ENCODE measurements at regions not wholly inside any gene's neighbourhood (a gene's known extent, or its start where the extent isn't known, plus 50 kb on each side); places are given as distances from the start of the nearest gene placed in this dataset.

DNA sequence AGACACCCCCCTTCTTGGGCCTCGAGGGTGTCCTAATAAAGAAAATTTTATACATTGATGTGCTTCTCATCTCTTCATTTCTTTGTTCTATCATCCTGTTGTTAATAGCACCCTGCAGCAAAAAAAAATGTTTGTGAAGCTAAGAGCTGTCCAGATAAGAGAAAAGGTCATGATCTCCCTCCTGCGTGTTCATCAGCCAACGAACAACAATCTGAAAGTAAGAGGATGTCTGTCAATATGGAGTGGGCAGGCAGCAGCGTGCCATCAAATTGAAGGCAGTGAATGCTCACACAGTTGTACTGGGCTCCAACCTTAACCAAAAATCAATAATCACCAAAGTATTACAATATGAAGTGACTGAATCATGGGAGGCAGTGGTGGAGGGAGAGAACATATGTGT lies 418.6 kb upstream of the ONECUT1 start:
- Histone ChIP-seq H3K4me3 (no peak overlapping the region), H3K36me3 (no peaks in the 10 kb centered on the region), H3K27me3 (no peaks in the 10 kb centered on the region), H3K27ac (no peak overlapping the region), H3K9me3 (no peaks in the 10 kb centered on the region), H3K4me1 (no peaks in the 10 kb centered on the region)
- no peak for TF ChIP-seq POLR2A (IDR thresholded peaks at IDR 0.05)
- TF ChIP-seq POLR2AphosphoS5 (IDR thresholded peaks at IDR 0.05; ENCODE audit: insufficient read depth in 1 of 2, low read depth in 1 of 2): no peak
- TF ChIP-seq, protein P1, sequence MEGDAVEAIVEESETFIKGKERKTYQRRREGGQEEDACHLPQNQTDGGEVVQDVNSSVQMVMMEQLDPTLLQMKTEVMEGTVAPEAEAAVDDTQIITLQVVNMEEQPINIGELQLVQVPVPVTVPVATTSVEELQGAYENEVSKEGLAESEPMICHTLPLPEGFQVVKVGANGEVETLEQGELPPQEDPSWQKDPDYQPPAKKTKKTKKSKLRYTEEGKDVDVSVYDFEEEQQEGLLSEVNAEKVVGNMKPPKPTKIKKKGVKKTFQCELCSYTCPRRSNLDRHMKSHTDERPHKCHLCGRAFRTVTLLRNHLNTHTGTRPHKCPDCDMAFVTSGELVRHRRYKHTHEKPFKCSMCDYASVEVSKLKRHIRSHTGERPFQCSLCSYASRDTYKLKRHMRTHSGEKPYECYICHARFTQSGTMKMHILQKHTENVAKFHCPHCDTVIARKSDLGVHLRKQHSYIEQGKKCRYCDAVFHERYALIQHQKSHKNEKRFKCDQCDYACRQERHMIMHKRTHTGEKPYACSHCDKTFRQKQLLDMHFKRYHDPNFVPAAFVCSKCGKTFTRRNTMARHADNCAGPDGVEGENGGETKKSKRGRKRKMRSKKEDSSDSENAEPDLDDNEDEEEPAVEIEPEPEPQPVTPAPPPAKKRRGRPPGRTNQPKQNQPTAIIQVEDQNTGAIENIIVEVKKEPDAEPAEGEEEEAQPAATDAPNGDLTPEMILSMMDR (IDR thresholded peaks at IDR 0.05): no peak
- intact Hi-C loops (cut with DNase I): no loop called here
- no peak for DNase-seq (ENCODE audit: extremely low spot score in 2 of 2)

DNA sequence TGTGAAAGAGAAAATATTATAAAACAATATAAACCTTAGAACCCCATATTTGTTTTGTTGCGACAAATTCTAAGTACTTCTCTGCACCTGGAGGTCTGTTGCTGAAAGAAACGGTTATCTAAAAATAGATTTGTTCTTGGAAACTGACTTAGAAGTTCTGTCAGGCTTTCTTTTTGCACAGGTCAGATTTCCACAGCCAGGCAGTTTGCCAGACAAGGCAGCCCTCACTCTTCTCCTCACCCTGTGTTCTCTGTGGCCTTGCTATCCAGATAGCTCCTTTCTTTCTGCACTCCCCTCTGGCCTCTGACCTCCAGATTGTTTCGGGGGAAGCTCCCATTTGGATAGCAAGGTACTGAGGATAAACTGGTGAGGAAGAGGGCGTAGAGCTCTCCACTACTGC lies 413.3 kb upstream of the ONECUT1 start:
- intact Hi-C loops (cut with DNase I): no loop called here

DNA sequence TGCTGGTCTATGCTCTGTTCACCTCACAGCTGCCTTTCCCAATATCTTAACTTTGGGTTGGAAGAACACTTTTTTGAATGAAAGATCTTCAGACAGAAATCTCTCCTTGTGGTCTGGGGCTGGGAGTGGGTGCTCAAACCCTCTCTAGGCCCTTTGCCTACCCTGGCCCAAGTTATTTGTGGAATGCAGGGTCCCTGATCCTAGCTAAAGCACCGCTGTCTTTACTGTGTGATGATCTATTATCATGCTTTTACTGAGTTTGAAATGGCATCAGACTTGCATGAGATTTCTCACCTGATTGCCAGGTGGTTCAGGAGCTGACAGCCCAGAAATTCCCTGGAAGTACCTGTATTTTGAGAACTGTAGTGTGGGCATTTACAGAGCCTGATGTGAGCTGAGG lies 412.7 kb upstream of the ONECUT1 start:
- Histone ChIP-seq H3K36me3 (no peaks in the 10 kb centered on the region), H3K27me3 (no peaks in the 10 kb centered on the region), H3K4me3 (no peak overlapping the region), H3K4me1 (no peaks in the 10 kb centered on the region), H3K9me3 (no peaks in the 10 kb centered on the region), H3K27ac (no peak overlapping the region)
- no peak for DNase-seq (ENCODE audit: extremely low spot score in 2 of 2)
- TF ChIP-seq, protein P1 (IDR thresholded peaks at IDR 0.05): no peak
- TF ChIP-seq POLR2A (IDR thresholded peaks at IDR 0.05): no peak
- no peak for TF ChIP-seq POLR2AphosphoS5 (IDR thresholded peaks at IDR 0.05; ENCODE audit: insufficient read depth in 1 of 2, low read depth in 1 of 2)
- intact Hi-C loops (cut with DNase I): no loop called here

More for the DNA sequence above, 413.3 kb upstream of the ONECUT1 start:
- TF ChIP-seq, protein P1 (IDR thresholded peaks at IDR 0.05): no peak
- no peak for TF ChIP-seq POLR2AphosphoS5 (IDR thresholded peaks at IDR 0.05; ENCODE audit: insufficient read depth in 1 of 2, low read depth in 1 of 2)
- TF ChIP-seq POLR2A (IDR thresholded peaks at IDR 0.05): no peak
- no peaks in the 10 kb centered on the region for H3K4me1 ChIP-seq
- no peaks in the 10 kb centered on the region for H3K36me3 ChIP-seq
- no peak overlapping the region for H3K27ac ChIP-seq
- no peaks in the 10 kb centered on the region for H3K27me3 ChIP-seq
- DNase-seq (ENCODE audit: extremely low spot score in 2 of 2): no peak
- no peaks in the 10 kb centered on the region for H3K9me3 ChIP-seq
- no peak overlapping the region for H3K4me3 ChIP-seq

DNA sequence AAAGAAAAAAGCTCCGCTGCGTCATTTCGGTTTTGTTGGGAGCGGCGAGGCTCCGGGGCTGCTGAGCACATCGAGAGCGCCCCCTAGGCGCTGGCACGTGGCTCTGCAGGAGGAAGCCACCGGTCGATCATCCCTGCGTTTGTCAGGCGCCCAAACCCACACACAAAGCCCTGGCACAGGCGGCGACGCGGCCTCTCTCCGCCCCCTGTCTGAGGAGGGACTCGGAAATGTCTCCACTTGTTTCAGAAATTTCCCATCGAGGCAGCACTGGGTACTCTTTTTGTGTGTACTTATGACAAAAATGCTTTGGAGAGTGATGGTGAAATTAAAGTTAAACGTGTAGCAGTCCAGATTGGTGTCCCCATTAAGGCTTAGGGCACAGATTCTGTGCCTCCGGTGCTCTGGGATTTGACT lies 407.3 kb upstream of the ONECUT1 start:
- Histone ChIP-seq H3K4me1 (no peaks in the 10 kb centered on the region), H3K36me3 (no peaks in the 10 kb centered on the region), H3K4me3 (no peak overlapping the region), H3K9me3 (no peaks in the 10 kb centered on the region), H3K27me3 (no peaks in the 10 kb centered on the region), H3K27ac (no peak overlapping the region)
- TF ChIP-seq, protein P1 (IDR thresholded peaks at IDR 0.05): peak in 1 of 3 experiments; percentile 22
- TF ChIP-seq POLR2AphosphoS5 (IDR thresholded peaks at IDR 0.05; ENCODE audit: insufficient read depth in 1 of 2, low read depth in 1 of 2) (no peak), POLR2A (IDR thresholded peaks at IDR 0.05) (no peak)
- DNase-seq (ENCODE audit: extremely low spot score in 2 of 2): no peak
- intact Hi-C loops (cut with DNase I): no loop called here

DNA sequence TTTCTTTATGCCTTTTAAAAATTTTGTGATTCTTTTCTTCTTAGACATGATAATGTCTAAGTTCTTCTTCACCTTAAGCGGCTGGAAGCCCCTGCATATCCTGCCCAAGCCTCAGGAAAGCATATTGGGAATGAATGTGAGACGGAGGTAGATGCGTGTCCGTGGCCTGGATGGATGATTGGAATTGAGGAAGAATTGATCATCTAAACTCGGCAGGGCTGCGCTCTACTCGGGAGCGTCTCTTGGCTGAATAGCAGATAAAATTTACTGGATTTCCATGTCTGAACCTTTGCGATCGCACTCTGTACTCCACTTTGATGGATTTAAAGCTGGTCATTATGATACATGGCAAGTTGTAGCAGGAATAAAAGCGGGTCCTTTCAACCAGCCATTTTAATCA lies 406.7 kb upstream of the ONECUT1 start:
- Histone ChIP-seq H3K27ac (no peak overlapping the region), H3K4me1 (no peaks in the 10 kb centered on the region), H3K4me3 (no peak overlapping the region), H3K36me3 (no peaks in the 10 kb centered on the region), H3K27me3 (no peaks in the 10 kb centered on the region), H3K9me3 (no peaks in the 10 kb centered on the region)
- no peak for TF ChIP-seq POLR2AphosphoS5 (IDR thresholded peaks at IDR 0.05; ENCODE audit: insufficient read depth in 1 of 2, low read depth in 1 of 2)
- TF ChIP-seq, protein P1 (IDR thresholded peaks at IDR 0.05): no peak
- no peak for TF ChIP-seq POLR2A (IDR thresholded peaks at IDR 0.05)
- no peak for DNase-seq (ENCODE audit: extremely low spot score in 2 of 2)
- intact Hi-C loops (cut with DNase I): no loop called here

All from vagina (tissue), 2 donors.